SKM-1 treated with dmso at 0.1 percent for 144 hours (cell line): ENCODE measurements at regions not wholly inside any gene's neighbourhood (a gene's known extent, or its start where the extent isn't known, plus 50 kb on each side); places are given as distances from the start of the nearest gene placed in this dataset.
A peak's percentile ranks its signal among the peaks of the same experiment; 100 is the strongest.

Source experiments
- DNase-seq: peaks from one replicate; lab custom pipeline; 2025; ENCODE audit not compliant: unreplicated experiment; lab: John Stamatoyannopoulos, UW

DNA sequence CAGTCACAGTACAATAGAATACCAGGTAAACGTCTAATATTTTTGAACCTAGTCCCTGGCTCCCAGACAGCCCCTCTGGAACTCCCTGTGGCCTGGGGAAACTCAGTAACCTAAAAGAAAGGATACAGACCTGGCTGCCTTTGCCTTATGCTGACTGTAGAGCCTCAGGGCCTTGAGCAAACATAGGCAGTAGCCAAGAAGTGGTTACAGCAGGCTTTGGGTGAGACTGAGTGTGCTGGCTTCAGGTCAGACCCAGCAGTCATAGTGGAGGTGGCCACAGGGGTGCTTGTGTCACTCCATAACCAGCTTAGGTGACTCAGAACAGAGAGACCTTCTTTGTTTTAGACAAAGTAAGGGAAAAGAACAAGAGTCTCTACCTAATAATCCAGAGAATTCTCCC, 141.8 kb upstream of the PRDX4 start:
- DNase-seq = no peak

DNA sequence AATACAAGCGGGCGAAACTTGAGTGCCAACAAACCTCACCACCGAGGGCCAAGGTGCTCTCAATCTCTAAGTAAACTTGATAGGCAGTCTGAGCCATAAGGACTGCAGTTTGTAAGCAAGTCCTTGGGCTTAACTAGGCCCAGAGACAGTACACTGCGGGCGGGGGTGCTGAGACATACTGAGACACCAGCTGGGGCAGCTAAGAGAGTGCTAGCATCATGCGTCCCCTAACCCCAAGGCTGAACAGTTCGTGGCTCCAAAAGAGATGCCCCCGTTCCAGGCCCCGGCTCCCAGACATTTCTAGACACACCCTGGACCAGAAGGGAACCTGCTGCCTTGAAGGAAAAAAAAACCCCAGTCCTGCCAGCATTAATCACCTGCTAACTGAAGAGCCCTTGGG, 126.8 kb upstream of the PRDX4 start:
- DNase-seq = no peak

DNA sequence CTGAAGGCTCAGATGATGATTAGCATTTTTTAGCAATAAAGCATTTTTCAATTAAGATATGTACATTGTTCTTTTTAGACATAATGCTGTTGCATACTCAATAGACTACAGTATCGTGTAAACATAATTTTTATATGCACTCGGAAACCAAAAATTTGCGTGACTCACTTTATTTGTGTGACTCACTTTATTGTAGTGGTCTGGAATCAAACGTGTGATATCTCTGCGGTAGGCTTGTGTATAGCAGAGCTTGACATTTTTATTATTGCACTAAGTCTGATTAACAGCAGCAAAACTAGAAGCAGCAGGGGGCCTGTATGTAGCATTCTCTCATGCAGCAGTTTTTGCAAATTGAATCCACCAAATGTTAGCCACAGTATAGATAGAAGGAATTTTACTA, 119.1 kb upstream of the PRDX4 start:
- no peak for DNase-seq

DNA sequence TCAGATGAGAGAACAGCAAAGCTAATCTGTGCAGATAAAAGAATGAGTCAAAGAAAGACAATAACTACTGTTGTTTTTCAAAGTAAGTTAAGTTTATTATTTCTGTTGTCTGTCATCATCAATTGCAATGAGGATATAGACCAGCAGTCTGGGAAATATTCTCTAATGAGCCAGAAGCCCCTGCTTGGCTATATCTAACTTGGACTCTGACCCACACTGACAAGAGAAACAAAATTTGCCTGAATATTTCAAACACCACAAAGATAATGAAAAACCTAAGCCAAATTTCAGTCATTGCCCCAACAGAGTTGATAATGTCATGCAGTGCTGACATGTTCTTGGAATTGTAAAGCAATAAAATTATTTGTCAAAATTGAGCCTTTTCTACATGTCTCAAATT, 115.0 kb upstream of the PRDX4 start:
- DNase-seq = no peak

DNA sequence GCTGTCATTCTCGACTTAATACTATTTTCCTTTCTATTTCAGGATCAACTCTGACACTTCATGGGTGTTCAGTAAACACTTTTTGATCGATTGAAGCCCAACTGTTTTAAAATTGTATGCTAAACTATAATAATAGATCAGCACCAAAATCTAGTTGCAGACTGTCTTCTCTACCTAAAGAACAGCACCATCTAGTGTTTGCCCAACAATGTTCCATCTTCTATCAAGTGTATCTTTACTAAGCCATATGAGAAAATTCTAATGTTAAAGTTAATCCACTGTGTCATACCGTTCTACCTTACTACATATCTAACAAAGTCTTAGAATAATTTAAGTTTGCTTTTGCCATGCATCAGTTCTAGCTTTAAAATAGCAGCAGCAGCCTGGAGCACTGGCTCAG, 113.0 kb upstream of the PRDX4 start:
- peak; percentile 4 for DNase-seq

DNA sequence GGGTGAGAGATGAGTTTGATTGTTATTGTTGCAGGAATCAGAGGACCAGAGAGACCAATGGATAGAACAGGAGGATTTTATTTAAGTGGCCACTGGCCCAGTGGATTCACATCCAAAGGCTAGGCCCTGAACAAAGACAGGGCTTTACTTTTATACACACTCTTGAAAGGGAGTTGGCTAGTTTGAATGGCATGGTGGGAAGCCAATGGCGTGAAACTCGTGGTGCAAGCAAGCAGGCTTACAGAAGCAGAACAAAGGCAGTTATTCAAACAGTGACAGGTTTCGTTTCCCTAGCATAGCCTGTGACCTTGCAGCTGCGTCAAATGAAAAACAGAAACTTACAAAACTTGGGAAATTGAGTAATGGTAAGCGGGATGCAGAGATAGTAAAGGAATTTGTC, 110.2 kb upstream of the PRDX4 start:
- DNase-seq = no peak

DNA sequence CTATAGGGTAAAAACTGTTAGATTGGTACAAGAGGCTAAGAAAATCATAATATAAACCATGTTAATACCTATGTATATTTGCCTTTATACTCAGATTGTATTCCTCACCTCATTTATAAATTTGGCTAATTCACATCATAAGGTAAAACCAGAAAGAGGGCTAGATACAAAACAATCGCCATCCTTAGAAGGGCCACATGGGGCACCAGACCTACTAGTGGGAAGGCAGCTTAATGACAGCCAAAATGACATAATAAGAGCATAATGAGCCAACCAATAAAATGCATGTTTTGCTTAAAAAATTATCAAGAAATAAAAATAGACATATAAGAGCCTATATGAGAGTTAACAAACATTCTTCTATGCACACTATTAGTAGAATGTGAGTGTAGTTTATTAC, 107.3 kb upstream of the PRDX4 start:
- no peak for DNase-seq

DNA sequence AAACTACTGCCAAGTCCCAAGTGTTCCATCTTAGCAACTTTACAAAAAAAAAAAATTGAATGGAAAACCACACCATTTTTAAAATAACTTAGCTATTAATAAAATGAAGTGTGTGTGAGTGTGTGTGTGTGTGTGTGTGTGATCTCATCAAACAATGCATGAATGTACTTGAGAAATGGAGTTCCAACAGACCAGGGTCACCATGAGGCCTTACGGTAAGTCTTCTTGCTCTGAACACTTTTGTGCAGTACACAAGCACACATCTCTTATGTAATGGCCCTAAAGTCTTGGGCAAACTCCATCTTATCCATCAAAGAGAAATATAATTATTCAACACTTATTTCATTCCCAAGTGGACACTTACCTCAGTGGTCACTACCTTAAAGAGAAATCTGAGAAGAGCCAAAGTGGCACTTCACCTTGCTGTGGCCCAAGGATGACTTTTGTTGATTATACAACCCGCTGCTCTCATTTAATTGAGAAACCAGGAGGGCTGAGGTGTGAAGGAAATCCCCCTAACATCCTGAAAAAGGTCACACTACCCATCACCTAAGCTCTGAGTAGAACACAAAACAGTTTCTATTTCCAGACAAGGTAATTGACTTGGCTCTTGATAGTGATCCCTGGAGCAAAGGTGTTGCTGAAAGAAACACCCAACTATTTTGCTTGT, 96.5 kb upstream of the PRDX4 start:
- DNase-seq = no peak

DNA sequence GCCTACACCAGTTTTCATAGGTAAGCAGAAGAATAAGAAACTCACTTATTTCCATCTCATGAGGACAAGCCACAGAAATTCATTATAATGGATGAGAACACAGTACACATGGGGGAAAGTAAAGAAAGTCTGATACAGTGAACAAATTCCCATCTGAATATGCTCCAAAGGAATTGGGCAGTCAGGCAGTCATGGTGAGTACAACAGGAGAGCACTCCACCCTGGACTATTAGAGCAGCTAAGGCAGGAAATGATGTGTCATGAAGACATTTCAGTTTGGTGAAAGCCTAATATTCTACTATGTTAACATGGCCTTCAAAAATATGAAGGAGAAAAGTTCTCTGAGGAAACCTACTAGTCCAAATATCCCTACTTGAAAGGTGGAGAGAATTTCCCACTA, 92.0 kb upstream of the PRDX4 start:
- DNase-seq = no peak

DNA sequence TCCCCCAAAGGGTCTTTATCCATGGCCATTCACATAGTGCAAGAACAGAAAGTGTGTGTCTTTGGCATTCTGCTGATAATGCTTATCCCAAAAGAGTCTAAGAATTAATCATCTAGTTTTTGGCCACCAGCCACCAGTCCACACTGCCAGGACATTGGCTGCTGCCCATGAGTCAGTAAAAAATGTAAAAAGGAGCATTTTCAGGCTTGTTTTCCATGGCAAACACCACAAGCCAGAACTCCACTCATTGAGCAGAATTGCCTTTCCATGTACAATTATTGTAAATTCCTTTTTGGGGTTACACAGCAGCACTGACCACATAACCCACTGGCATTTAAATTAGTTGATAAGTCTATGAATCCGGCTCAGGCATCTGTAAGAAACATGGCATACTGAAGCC, 89.2 kb upstream of the PRDX4 start:
- DNase-seq = no peak

DNA sequence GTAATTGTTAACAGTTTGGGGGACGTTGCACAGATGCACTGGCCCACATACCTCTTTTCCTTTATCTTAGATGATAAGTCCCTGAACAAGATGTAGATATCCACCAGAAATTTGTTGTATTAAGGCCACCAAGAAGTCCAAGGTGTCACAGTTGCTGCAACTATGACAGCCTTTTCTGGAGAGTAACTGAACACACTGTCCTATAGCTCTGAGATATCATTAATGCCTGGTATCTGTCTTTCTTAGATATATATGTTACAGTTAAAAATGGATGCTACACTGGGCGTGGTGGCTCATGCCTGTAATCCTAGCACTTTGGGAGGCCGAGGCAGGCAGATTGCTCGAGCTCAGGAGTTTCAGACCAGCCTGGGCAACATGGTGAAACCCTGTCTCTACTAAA, 77.8 kb upstream of the PRDX4 start:
- no peak for DNase-seq

DNA sequence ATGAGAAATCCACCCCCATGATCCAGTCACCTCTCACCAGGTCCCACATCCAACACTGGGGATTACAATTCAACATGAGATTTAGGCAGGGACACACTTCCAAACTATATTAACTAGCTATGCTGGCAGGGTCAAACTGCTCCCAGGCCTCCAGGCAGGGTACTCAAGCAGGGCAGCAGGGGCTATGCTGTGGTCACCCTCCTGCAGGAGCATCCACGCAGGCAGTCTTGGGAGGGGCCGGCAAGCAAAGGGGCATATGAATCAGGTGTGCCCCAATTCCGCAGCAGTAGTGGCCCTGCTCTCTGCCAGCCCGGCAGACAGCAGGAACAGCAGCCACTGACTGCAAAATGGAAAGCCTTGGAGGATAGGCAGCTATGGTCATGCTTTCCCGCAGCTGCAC, 74.6 kb upstream of the PRDX4 start:
- DNase-seq = no peak

DNA sequence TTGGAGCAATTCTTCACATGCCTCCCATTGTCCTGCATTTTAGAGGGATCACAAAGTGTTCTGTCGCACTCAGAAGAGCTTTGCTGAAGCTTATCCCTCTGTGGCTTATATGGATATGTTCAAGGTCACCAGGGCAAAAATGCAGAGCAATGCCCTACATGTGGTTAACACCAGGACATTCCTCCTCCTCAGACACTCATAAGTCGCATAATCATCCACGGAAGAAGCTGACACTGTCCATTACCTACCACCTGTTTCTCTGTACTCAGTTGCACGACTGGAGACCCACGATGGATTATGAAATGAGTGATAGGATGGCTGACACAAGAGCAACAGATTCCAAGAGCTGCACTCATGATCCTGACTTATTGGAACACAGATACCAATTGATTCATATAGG, 68.7 kb upstream of the PRDX4 start:
- DNase-seq = no peak

DNA sequence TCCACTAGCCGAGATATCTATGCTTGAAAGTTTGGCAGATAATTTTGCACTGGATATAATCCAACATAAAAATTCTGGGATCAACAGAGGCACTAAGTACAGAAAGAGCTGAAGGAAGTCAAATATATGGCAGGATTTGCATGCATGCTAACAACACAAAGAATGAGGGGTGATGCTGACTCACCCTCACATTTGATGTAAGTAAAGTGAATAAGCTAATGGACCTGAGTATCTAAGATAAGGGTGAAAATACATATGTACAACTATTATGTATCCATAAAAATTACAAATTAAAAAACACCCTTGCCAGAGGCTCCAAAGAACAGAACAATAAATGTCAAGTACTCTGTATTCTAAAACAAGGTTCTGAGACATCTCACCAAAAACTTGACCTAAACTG, 63.8 kb upstream of the PRDX4 start:
- DNase-seq = no peak

DNA sequence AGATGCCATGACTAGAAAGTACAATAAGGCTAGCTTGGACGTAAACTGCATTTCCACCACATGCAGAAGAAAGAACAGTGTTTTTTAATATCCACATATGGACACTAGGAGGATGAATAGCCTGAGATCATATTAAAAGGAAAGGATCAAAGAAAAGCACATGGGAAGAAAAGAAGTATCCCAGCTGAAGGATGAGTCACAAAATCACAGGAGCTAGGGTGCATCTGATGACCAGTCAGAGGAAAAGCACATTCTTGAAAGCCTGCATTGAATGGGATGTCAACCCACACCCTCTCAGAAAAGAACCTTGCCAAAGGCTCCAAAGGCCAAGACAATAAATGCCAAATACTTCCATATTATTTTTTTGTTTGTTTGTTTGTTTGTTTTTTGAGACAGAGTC, 56.8 kb upstream of the PRDX4 start:
- no peak for DNase-seq

DNA sequence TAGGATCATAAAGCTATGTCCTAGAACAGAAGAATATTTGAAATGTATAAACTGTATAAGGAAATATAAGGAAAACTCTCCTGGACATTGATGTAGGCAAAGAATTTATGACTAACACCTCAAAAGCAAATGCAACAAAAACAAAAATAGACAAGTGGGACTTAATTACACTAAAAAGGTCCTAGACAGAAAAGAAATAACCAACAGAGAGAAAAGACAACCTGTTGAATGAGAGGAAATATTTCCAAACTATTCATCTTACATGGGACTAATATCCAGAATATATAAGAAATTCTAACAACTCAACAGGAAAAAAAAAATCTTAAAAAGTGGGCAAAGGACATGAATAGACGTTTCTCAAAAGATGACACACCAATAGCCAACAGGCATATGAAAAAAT, 54.4 kb upstream of the PRDX4 start:
- DNase-seq = no peak

DNA sequence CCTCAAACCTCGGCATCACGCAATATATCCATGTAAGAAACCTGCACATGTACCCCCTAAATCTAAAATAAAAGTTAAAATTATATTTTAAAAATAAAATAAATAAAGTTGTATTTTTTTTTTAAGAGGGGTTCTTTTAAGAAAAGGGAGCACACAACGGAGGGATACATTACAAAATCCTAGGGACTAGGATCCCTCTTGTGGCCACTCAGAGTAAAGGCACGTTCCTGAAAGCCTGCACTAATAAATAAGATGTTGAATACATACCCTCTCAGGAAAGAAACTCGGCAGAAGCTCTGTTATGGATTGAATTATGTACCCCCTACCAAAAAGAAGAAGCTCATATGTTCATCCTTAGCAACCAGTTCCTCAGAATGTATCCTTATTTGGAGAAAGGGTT, 50.9 kb upstream of the PRDX4 start:
- peak; percentile 9 for DNase-seq
